Spleen (tissue), 11 donors: ENCODE measurements at regions not wholly inside any gene's neighbourhood (a gene's known extent, or its start where the extent isn't known, plus 50 kb on each side); places are given as distances from the start of the nearest gene placed in this dataset.
"Not testable (repeated sequence)": the region's sequence is repeated elsewhere in the genome, so short reads cannot be mapped to it uniquely, and the experiment has no call there.

Source experiments
- DNase-seq: peaks from one replicate; pipeline ENCODE4 v3.0.0-alpha.2; 2020
- H3K27ac ChIP-seq, 8 donors: fragments of 200-600 bp; sonication (generic) in 7 of 8; 1 replicate in 4 of 8; 2 replicates in 4 of 8; pipeline versions ENCODE4 v1.5.0 to v1.8.0; 2016 to 2021; ENCODE audit warnings: inconsistent platforms in 4 of 8, mild to moderate bottlenecking in 4 of 8, moderate library complexity in 1 of 8
- H3K27me3 ChIP-seq, 7 donors: fragments of 200-600 bp; sonication (generic) in 6 of 7; replicated peaks in 1 of 7; 1 replicate in 4 of 7; 2 replicates in 3 of 7; pipeline versions ENCODE4 v1.5.0 to v1.8.0; 2016 to 2021; ENCODE audit warnings: inconsistent platforms in 3 of 7, mild to moderate bottlenecking in 1 of 7
- H3K36me3 ChIP-seq, 6 donors: fragments of 200-600 bp; sonication (generic) in 5 of 6; 1 replicate in 4 of 6; 2 replicates in 2 of 6; pipeline versions ENCODE4 v1.5.0 to v1.8.0; 2016 to 2021; ENCODE audit warnings: inconsistent platforms in 2 of 6
- H3K4me1 ChIP-seq, 6 donors: fragments of 200-600 bp; sonication (generic) in 5 of 6; 1 replicate in 3 of 6; 2 replicates in 3 of 6; pipeline versions ENCODE4 v1.5.0 to v1.8.0; 2016 to 2021; ENCODE audit warnings: inconsistent platforms in 3 of 6
- H3K4me3 ChIP-seq, 8 donors: fragments of 200-600 bp; sonication (generic) in 7 of 8; 1 replicate in 4 of 8; 2 replicates in 4 of 8; pipeline versions ENCODE4 v1.5.0 to v1.8.0; 2016 to 2021; ENCODE audit warnings: inconsistent platforms in 4 of 8, mild to moderate bottlenecking in 4 of 8, moderate library complexity in 2 of 8
- H3K9me3 ChIP-seq, 8 donors: fragments of 200-600 bp; sonication (generic) in 7 of 8; 1 replicate in 4 of 8; 2 replicates in 4 of 8; pipeline versions ENCODE4 v1.5.0 to v1.8.0; 2016 to 2021; ENCODE audit warnings: inconsistent platforms in 4 of 8
- POLR2A ChIP-seq, 3 donors: fragments of 450-650 bp; IDR thresholded peaks; one replicate each; pipeline ENCODE4 v1.5.1; 2017; ENCODE audit warnings: antibody characterized with exemption in 3 of 3, mild to moderate bottlenecking in 1 of 3
- POLR2AphosphoS5 ChIP-seq, 3 donors: sonication (generic); formaldehyde crosslinking; IDR thresholded peaks; one replicate each; pipeline ENCODE4 v1.5.1; 2017; ENCODE audit warnings: antibody characterized with exemption in 3 of 3
- WGBS, 5 donors: extraction: QIAGEN DNeasy Blood & Tissue Kit in 3 of 5; methylation state at CpG; one replicate each; pipeline versions ENCODE4 v1.1.5 to v1.1.7; 2013 to 2018; 5-methylcytosine and 5-hydroxymethylcytosine counted together
- intact Hi-C: fragments of 100-400 bp; cut with DNase I; formaldehyde crosslinking; loops from one replicate; pipeline ENCODE4 v1.15.0; 2023; ENCODE audit warnings: low total_unique reads
- TF ChIP-seq, protein P1 (sequence below), 11 experiments: fragments of 200-600 bp in 7 of 11; fragments of 450-650 bp in 4 of 11; sonication (generic) in 4 of 11; IDR thresholded peaks in 8 of 11; conservative IDR thresholded peaks in 3 of 11; 1 replicate in 7 of 11; 2 replicates in 4 of 11; pipeline versions ENCODE4 v1.4.0 to v1.8.0; 2016 to 2021; ENCODE audit warnings: antibody characterized with exemption in 11 of 11, inconsistent platforms in 4 of 11, mild to moderate bottlenecking in 1 of 11
- donor health status: healthy with polysubstance abuse.
- donor health status: DM: no; HTN: no; CAD: no; lungs with moderate emphysema.
- donor health status: DM: no; HTN: no; CAD: no.
- donor health status: Bipolar disorder and iron deficiency.
- donor health status: healthy.
- donor health status: DM: no; HTN: no; CAD: no.
- donor health status: DM: yes; HTN: yes; CAD: no.

DNA sequence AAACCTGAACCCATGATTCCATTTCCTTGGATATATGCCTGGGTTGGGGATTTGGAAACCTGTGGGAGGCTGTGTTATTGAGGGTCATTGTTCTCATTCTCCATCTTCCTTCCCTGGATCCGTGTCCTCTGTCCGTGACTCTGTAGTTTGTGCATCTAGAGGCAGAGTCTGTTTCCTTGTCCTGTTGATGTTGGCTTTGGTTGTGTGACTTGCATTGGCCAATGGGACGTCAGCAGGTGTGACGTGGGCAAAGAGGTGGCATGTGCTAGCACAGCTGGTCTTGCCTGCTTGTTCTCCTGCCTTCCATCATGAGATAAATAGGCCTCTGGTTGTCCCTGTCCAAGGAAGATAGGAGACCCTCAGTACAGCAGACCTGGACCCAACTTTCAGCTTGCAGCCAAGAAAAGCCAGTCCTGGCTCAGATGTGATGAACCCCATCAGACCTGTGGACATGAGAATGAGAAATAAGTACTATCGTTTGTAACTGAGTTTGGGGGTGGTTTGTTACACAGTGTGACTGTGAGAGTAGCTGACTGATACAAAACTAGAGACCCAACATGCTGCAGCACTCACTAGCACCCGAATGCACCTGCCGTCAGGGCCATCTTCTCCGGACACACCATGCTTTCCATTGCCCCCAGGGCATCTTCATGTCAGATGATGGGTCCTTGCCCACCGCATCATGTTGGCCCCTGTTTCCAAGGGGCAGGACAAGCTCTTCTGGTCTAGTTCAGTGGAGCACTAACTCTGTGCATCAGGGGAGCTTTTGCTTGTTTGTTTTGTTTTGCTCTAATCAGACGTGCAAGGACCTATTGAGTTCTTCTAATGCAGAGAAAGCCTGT, 195.3 kb upstream of the SULF2 start:
- Histone ChIP-seq H3K4me1 (peaks cover 0 to 9% (median 4%) of the 10 kb centered on the region in 6 donors), H3K36me3 (no peaks in the 10 kb centered on the region), H3K4me3 (no peak overlapping the region), H3K27ac (no peak overlapping the region), H3K27me3 (peaks cover 0 to 23% (median 0%) of the 10 kb centered on the region in 7 donors), H3K9me3 (no peaks in the 10 kb centered on the region)
- WGBS, 5 donors, result 87 to 94% (median 92%) methylated on average over 7 to 10 of the region's 10 CpGs
- intact Hi-C loops, result no loop called here
- no peak for DNase-seq
- TF ChIP-seq POLR2A (IDR thresholded peaks at IDR 0.05) (no peak), POLR2AphosphoS5 (IDR thresholded peaks at IDR 0.05) (no peak)
- TF ChIP-seq, protein P1, sequence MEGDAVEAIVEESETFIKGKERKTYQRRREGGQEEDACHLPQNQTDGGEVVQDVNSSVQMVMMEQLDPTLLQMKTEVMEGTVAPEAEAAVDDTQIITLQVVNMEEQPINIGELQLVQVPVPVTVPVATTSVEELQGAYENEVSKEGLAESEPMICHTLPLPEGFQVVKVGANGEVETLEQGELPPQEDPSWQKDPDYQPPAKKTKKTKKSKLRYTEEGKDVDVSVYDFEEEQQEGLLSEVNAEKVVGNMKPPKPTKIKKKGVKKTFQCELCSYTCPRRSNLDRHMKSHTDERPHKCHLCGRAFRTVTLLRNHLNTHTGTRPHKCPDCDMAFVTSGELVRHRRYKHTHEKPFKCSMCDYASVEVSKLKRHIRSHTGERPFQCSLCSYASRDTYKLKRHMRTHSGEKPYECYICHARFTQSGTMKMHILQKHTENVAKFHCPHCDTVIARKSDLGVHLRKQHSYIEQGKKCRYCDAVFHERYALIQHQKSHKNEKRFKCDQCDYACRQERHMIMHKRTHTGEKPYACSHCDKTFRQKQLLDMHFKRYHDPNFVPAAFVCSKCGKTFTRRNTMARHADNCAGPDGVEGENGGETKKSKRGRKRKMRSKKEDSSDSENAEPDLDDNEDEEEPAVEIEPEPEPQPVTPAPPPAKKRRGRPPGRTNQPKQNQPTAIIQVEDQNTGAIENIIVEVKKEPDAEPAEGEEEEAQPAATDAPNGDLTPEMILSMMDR (IDR thresholded peaks at IDR 0.05 in 8 of 11, conservative IDR thresholded peaks at IDR 0.05 in 3 of 11), result no peak

DNA sequence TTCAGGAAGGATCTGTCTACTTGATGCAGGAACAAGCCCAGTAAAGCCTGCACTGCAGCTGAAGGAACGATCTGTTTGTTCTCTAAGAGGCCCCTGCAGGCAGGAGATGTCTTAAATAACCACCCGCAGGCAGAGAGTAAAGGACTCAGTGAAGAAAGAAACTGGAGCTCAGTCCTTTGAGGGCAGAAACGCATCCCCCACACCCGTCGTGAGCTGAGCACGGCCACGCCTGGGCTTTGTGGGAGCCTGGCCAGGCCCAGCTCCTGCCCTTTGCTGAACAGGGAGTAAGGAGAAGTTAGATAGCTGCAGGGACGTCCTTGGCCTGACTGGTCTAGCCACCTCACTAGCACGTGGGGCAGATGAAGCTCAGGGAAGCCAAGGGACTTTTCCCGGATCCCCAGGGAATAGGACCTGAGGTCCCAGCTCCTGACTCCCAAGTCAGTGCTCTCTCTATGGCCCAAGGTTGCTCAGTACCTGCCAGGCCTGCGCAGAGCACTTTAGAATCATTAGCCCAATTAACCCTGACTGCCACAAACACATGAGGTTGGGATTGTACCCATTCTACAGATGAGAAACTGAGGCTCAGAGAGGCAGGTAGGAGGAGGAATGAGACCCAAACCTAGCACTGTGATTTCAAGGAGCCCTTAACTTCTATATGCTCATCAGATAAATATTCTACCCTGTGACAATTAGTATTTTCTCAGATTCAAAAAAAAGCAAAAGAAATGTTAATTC, 194.2 kb upstream of the SULF2 start:
- WGBS, 5 donors, result 46 to 57% (median 51%) methylated on average over 2 to 11 of the region's 11 CpGs
- peaks cover 0 to 19% (median 4%) of the 10 kb centered on the region in 6 donors for H3K4me1 ChIP-seq
- H3K36me3 ChIP-seq, H3K9me3 ChIP-seq, DNase-seq, H3K4me3 ChIP-seq, H3K27ac ChIP-seq, intact Hi-C loops: not testable (repeated sequence)
- peaks cover 0 to 16% (median 0%) of the 10 kb centered on the region in 7 donors for H3K27me3 ChIP-seq

DNA sequence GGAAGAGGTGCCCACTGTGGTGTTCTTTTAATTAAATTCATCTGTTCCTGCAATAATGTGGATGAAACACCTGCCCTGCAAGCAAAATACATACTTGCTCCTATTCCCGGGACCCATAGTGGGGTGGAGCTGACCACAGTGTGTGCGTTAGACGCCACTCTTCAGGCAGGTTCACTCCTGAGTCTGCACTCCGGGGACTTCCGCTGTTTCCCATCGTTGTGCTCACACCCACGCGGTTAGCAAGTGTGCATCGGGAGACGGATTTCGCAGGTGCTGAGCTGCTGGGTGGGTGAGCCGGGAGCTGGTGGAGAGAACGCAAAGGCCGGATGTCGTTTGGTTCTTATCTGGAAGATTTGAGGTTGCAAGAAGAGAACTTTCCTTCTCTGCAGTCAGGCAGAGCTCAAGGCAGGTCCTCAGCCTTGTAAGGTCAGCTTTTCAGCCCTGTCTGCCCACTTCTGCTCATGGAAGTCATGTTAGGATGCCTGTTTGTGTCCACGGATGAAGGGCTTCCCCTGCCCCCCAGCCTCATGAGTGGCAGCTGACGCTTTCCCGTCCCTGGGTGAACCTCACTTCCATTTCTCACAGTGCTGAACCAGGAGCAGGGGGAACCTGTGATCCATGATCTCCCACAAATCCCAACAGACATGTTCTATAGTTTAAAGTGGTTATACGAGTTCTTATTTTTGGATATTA, 193.3 kb upstream of the SULF2 start:
- intact Hi-C loops, DNase-seq, H3K9me3 ChIP-seq, H3K27ac ChIP-seq, H3K4me3 ChIP-seq, H3K36me3 ChIP-seq: not testable (repeated sequence)
- Histone ChIP-seq H3K27me3 (peaks cover 0 to 11% (median 0%) of the 10 kb centered on the region in 7 donors), H3K4me1 (peaks cover 0 to 19% (median 4%) of the 10 kb centered on the region in 6 donors)
- WGBS, 5 donors, result 77 to 88% (median 81%) methylated on average over 4 to 8 of the region's 19 CpGs

DNA sequence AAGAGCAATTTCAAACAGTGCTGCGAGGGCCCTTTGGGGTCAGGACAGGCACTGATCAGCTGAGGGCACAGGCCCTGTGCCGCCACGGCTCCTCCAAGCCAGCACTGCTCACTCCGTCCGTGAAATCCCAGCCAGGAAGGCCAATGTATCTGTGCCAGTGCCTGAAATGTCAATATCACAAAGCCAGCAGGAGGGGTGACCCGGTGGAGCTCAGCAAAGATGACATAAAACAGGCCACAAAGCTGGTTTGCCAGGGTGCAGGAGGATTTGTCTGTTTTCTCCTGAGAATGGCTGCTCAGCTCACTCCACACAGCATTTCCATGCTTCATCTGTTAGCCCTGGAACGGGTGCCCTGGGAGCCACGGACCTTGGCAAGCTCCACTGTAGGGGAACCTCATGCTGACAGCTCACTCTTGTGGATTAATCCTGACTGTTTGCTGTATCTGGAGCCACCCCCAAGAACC, 192.5 kb upstream of the SULF2 start:
- 81 to 92% (median 88%) methylated on average over 8 of the region's 8 CpGs for whole genome bisulfite sequencing, 5 donors
- DNase-seq, H3K9me3 ChIP-seq, intact Hi-C loops, H3K27ac ChIP-seq, H3K4me3 ChIP-seq, H3K36me3 ChIP-seq: not testable (repeated sequence)
- Histone ChIP-seq H3K4me1 (peaks cover 0 to 15% (median 0%) of the 10 kb centered on the region in 6 donors), H3K27me3 (peaks cover 0 to 14% (median 0%) of the 10 kb centered on the region in 7 donors)

DNA sequence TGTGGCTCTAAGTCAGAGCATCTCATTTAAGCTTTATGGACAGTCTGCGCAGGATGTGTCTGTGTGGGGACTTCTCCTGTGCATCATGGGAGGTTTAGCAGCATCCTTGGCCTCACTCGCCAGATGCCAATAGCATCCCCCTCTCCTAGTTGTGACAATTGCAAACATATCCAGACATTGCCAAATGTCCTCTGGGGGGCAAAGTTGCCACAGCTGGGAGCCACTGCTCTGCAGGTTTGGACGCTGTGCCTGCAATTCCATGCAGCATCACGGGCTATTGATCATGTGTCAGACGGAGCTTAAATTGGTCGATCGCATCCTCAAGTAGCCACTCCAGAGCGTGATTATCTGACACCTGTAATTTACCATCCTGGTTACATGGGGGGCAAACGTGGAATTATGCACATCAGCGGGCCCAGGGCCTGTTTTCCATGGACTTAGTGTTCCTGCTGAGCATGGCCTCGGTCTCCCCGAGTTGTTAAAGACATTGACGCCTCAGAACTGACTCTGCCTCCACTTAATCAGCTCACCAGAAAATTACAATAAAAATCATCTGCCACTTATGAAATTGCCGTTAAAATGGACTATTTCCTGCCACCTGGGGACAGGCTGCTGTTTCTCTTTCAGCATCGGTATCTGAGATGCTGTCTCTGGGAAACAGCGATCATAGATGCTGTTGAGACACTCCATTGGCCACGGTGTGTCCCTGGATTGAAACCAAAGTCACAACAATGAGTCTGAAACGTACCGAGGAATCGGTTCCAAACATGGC, 191.9 kb upstream of the SULF2 start:
- intact Hi-C loops, DNase-seq, H3K4me3 ChIP-seq, H3K36me3 ChIP-seq, H3K27ac ChIP-seq, H3K9me3 ChIP-seq: not testable (repeated sequence)
- Histone ChIP-seq H3K27me3 (peaks cover 0 to 20% (median 0%) of the 10 kb centered on the region in 7 donors), H3K4me1 (peaks cover 0 to 21% (median 5%) of the 10 kb centered on the region in 6 donors)
- WGBS, 5 donors, result 83 to 89% (median 88%) methylated on average over 18 to 20 of the region's 20 CpGs
